CD14-positive monocyte (primary cell): ENCODE measurements at regions not wholly inside any gene's neighbourhood (a gene's known extent, or its start where the extent isn't known, plus 50 kb on each side); places are given as distances from the start of the nearest gene placed in this dataset.
"Not testable (repeated sequence)": the region's sequence is repeated elsewhere in the genome, so short reads cannot be mapped to it uniquely, and the experiment has no call there.

Experiments
- DNase-seq, 3 donors: peaks; one replicate each; pipeline ENCODE4 v3.0.0-alpha.2; 2011 to 2022
- H2AFZ ChIP-seq: 2 replicates; pipeline ENCODE4 v1.6.0; 2012; ENCODE audit warnings: mild to moderate bottlenecking, low read depth, low read length, inconsistent platforms; ENCODE audit not compliant: insufficient read depth, poor library complexity, severe bottlenecking
- H3K27ac ChIP-seq, 2 donors: 1 replicate in 1 of 2; 2 replicates in 1 of 2; pipeline ENCODE4 v1.5.1; 2012 to 2013; ENCODE audit warnings: low read length in 2 of 2, control low read depth in 1 of 2, inconsistent platforms in 1 of 2, low read depth in 1 of 2, mild to moderate bottlenecking in 1 of 2
- H3K27me3 ChIP-seq, 2 donors: one replicate each; pipeline versions ENCODE4 v1.6.0 to v1.6.1; 2011 to 2013; ENCODE audit warnings: low read length in 2 of 2; ENCODE audit not compliant: control insufficient read depth in 2 of 2, insufficient read depth in 2 of 2
- H3K36me3 ChIP-seq, 2 donors: replicated peaks in 1 of 2; 1 replicate in 1 of 2; 2 replicates in 1 of 2; pipeline versions ENCODE4 v1.5.1 to v1.6.1; 2012 to 2013; ENCODE audit warnings: low read length in 2 of 2, control low read depth in 1 of 2, inconsistent platforms in 1 of 2, mild to moderate bottlenecking in 1 of 2; ENCODE audit not compliant: insufficient read depth in 2 of 2, control insufficient read depth in 1 of 2
- H3K4me1 ChIP-seq, 2 donors: 1 replicate in 1 of 2; 2 replicates in 1 of 2; pipeline versions ENCODE4 v1.5.1 to v1.6.1; 2012 to 2013; ENCODE audit warnings: low read length in 2 of 2, control low read depth in 1 of 2, inconsistent platforms in 1 of 2, mild to moderate bottlenecking in 1 of 2, moderate library complexity in 1 of 2; ENCODE audit not compliant: insufficient read depth in 2 of 2, control insufficient read depth in 1 of 2
- H3K4me2 ChIP-seq: replicated peaks from 2 replicates; pipeline ENCODE3; 2012; ENCODE audit warnings: low read length, moderate library complexity, mild to moderate bottlenecking; ENCODE audit not compliant: poor library complexity, severe bottlenecking; ENCODE audit errors: extremely low read depth
- H3K4me3 ChIP-seq, 3 experiments: fragments of 200-600 bp in 1 of 3; sonication (generic) in 1 of 3; replicated peaks in 1 of 3; 1 replicate in 2 of 3; 2 replicates in 1 of 3; pipeline ENCODE4 v1.5.1; 2011 to 2013; ENCODE audit warnings: low read length in 3 of 3, mild to moderate bottlenecking in 3 of 3, control low read depth in 2 of 3, low read depth in 2 of 3, inconsistent platforms in 1 of 3, moderate library complexity in 1 of 3
- H3K79me2 ChIP-seq: 2 replicates; pipeline ENCODE4 v1.6.0; 2012; ENCODE audit warnings: mild to moderate bottlenecking, control low read depth, inconsistent platforms, low read length, moderate library complexity; ENCODE audit not compliant: insufficient read depth
- H3K9ac ChIP-seq: 2 replicates; pipeline ENCODE4 v1.6.0; 2017; ENCODE audit warnings: low read length, mild to moderate bottlenecking; ENCODE audit not compliant: insufficient read depth, poor library complexity, severe bottlenecking
- H3K9me3 ChIP-seq, 2 donors: replicated peaks in 1 of 2; 1 replicate in 1 of 2; 2 replicates in 1 of 2; pipeline versions ENCODE4 v1.5.1 to v1.6.1; 2012 to 2013; ENCODE audit warnings: low read length in 2 of 2, control low read depth in 1 of 2; ENCODE audit not compliant: control insufficient read depth in 1 of 2, insufficient read depth in 1 of 2
- H4K20me1 ChIP-seq: 2 replicates; pipeline ENCODE4 v1.6.0; 2012; ENCODE audit warnings: mild to moderate bottlenecking, low read length, control low read depth, moderate library complexity; ENCODE audit not compliant: insufficient read depth
- H3K27ac Mint-ChIP-seq, 7 donors: one replicate each; pipeline ENCODE4 v1.8.0; 2020; ENCODE audit warnings: mild to moderate bottlenecking in 7 of 7, mixed read lengths in 7 of 7, moderate library complexity in 6 of 7, inconsistent platforms in 2 of 7
- H3K27me3 Mint-ChIP-seq, 3 donors: one replicate each; pipeline ENCODE4 v1.8.0; 2021 to 2022; ENCODE audit warnings: low read depth in 3 of 3, mild to moderate bottlenecking in 3 of 3, mixed read lengths in 3 of 3, moderate library complexity in 3 of 3, inconsistent platforms in 1 of 3
- H3K36me3 Mint-ChIP-seq, 2 donors: one replicate each; pipeline ENCODE4 v1.8.0; 2020; ENCODE audit warnings: mixed read lengths in 2 of 2, inconsistent platforms in 1 of 2, mild to moderate bottlenecking in 1 of 2
- H3K4me1 Mint-ChIP-seq: one replicate; pipeline ENCODE4 v1.8.0; 2020; ENCODE audit warnings: mild to moderate bottlenecking, mixed read lengths
- H3K4me3 Mint-ChIP-seq, 2 donors: one replicate each; pipeline ENCODE4 v1.8.0; 2020; ENCODE audit warnings: mild to moderate bottlenecking in 2 of 2, mixed read lengths in 2 of 2, moderate library complexity in 1 of 2
- H3K9me3 Mint-ChIP-seq, 7 donors: one replicate each; pipeline ENCODE4 v1.8.0; 2020 to 2022; ENCODE audit warnings: mixed read lengths in 7 of 7, mild to moderate bottlenecking in 6 of 7, moderate library complexity in 6 of 7, inconsistent platforms in 2 of 7
- CTCF ChIP-seq: fragments of 200-600 bp; IDR thresholded peaks from one replicate; pipeline ENCODE4 v1.8.0; 2022; ENCODE audit warnings: antibody characterized with exemption, mild to moderate bottlenecking
- WGBS: methylation state at CpG from one replicate; pipeline ENCODE4 v1.1.5; 2013; ENCODE audit warnings: missing lambda C conversion rate; ENCODE audit not compliant: insufficient coverage; 5-methylcytosine and 5-hydroxymethylcytosine counted together
- intact Hi-C, 2 donors: fragments of 100-400 bp; cut with micrococcal nuclease; formaldehyde crosslinking; loops; one replicate each; pipeline versions ENCODE4 v1.15.0 to v1.15.1; 2023

DNA sequence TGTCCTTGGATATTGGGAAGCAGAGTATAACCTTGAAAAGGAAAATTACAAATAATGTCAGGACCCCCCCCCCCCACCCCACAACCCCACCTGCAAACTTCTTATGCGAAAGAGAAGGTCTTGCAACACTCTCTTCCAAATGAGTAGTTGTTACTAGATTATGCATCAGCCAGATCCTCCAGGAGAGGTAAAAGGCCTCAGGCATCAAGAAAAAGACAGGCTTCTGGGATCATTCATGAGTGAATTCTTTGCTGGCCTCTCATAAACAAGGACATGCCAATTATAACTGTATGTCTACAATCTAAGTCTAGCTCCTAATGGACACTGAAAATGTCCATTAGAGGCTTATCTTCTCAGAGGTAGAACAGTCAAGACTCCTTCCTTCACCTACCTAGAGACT lies 1443.3 kb downstream of the RAPGEF2 start:
- Mint-ChIP-seq H3K27me3 (no peaks in the 10 kb centered on the region), H3K36me3 (no peaks in the 10 kb centered on the region), H3K4me3 (no peak overlapping the region), H3K9me3 (peaks cover 1 to 15% (median 5%) of the 10 kb centered on the region in 7 donors), H3K4me1 (no peaks in the 10 kb centered on the region), H3K27ac (no peak overlapping the region)
- Histone ChIP-seq H4K20me1 (no peaks in the 10 kb centered on the region), H3K9me3 (peaks cover 5 to 7% of the 10 kb centered on the region in 2 donors), H3K4me3 (no peak overlapping the region), H3K36me3 (no peaks in the 10 kb centered on the region), H2AFZ (no peak overlapping the region), H3K79me2 (no peaks in the 10 kb centered on the region), H3K9ac (no peak overlapping the region), H3K27me3 (no peaks in the 10 kb centered on the region), H3K4me2 (no peak overlapping the region), H3K27ac (no peak overlapping the region), H3K4me1 (no peaks in the 10 kb centered on the region)
- intact Hi-C loops: no loop called here
- WGBS: no CpG with 5 or more reads among the region's 1 CpG
- no peak for TF ChIP-seq CTCF
- no peak for DNase-seq

GRCh38 chr4:160549951-160550519 lies 1447.2 kb downstream of the RAPGEF2 start:
- H4K20me1 ChIP-seq, intact Hi-C loops, H3K27me3 Mint-ChIP-seq, H3K36me3 Mint-ChIP-seq, H3K27me3 ChIP-seq, H3K27ac ChIP-seq, H3K27ac Mint-ChIP-seq, H3K4me3 Mint-ChIP-seq, H3K9me3 ChIP-seq, DNase-seq, H3K36me3 ChIP-seq, H3K4me3 ChIP-seq, H3K79me2 ChIP-seq, H3K4me1 ChIP-seq, H3K4me1 Mint-ChIP-seq, H3K4me2 ChIP-seq, H2AFZ ChIP-seq, H3K9ac ChIP-seq: not testable (repeated sequence)
- H3K9me3 Mint-ChIP-seq: peaks cover 0 to 12% (median 4%) of the 10 kb centered on the region in 7 donors
- WGBS: 96% methylated on average over 11 of the region's 32 CpGs
